Osteocyte (in vitro differentiated cells): ENCODE measurements at regions not wholly inside any gene's neighbourhood (a gene's known extent, or its start where the extent isn't known, plus 50 kb on each side); places are given as distances from the start of the nearest gene placed in this dataset.

Source experiments
- DNase-seq: peaks from one replicate; pipeline ENCODE4 v3.0.0; 2021; ENCODE audit warnings: mixed read lengths; ENCODE audit not compliant: unreplicated experiment; ENCODE audit errors: extremely low spot score
- H3K27ac Mint-ChIP-seq: one replicate; pipeline ENCODE4 v1.8.0; 2021; ENCODE audit warnings: mild to moderate bottlenecking, mixed read lengths; ENCODE audit not compliant: unreplicated experiment
- H3K27me3 Mint-ChIP-seq: one replicate; pipeline ENCODE4 v1.8.0; 2021; ENCODE audit warnings: mixed read lengths; ENCODE audit not compliant: unreplicated experiment
- H3K36me3 Mint-ChIP-seq: one replicate; pipeline ENCODE4 v1.8.0; 2021; ENCODE audit warnings: mixed read lengths; ENCODE audit not compliant: unreplicated experiment
- H3K4me1 Mint-ChIP-seq: one replicate; pipeline ENCODE4 v1.8.0; 2021; ENCODE audit warnings: mixed read lengths; ENCODE audit not compliant: unreplicated experiment
- H3K4me3 Mint-ChIP-seq: one replicate; pipeline ENCODE4 v1.8.0; 2021; ENCODE audit warnings: mild to moderate bottlenecking, moderate library complexity, mixed read lengths; ENCODE audit not compliant: unreplicated experiment
- H3K9me3 Mint-ChIP-seq: one replicate; pipeline ENCODE4 v1.8.0; 2021; ENCODE audit warnings: mixed read lengths; ENCODE audit not compliant: unreplicated experiment
- TF ChIP-seq, protein P1 (sequence below): fragments of 200-600 bp; sonication (generic); IDR thresholded peaks from 2 replicates; pipeline ENCODE4 v1.5.0; 2021; ENCODE audit warnings: antibody characterized with exemption, mild to moderate bottlenecking, moderate library complexity

DNA sequence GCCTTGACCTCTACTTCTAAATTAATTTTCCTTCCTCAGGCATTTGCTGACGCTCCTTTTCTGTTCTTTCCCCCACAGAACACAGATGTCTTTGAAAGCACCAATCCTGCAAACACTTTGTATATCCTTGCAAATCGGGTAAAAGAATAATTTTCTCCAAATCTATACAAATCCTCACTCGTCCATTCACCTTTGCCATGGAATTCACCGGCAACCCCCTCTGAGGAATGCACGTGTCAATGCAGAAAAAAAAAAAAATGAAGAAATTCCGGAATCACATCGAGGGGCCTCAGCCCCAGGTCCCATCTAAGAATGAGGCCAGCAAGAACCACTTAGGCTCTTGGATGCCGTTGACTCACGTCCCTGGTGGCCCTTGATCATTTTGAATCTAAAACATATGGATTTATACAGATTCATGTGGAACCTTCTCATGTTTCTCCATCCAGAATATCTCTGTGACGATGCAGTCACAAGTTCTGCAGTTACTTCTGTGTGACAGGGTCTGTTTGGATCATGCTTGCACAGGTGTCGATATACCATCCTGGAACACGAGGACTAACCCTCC is 136.9 kb downstream of the RBFOX3 start:
- no peaks in the 10 kb centered on the region for H3K36me3 Mint-ChIP-seq
- no peaks in the 10 kb centered on the region for H3K9me3 Mint-ChIP-seq
- H3K4me3 Mint-ChIP-seq = no peak overlapping the region
- TF ChIP-seq, protein P1, sequence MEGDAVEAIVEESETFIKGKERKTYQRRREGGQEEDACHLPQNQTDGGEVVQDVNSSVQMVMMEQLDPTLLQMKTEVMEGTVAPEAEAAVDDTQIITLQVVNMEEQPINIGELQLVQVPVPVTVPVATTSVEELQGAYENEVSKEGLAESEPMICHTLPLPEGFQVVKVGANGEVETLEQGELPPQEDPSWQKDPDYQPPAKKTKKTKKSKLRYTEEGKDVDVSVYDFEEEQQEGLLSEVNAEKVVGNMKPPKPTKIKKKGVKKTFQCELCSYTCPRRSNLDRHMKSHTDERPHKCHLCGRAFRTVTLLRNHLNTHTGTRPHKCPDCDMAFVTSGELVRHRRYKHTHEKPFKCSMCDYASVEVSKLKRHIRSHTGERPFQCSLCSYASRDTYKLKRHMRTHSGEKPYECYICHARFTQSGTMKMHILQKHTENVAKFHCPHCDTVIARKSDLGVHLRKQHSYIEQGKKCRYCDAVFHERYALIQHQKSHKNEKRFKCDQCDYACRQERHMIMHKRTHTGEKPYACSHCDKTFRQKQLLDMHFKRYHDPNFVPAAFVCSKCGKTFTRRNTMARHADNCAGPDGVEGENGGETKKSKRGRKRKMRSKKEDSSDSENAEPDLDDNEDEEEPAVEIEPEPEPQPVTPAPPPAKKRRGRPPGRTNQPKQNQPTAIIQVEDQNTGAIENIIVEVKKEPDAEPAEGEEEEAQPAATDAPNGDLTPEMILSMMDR = no peak
- no peak overlapping the region for H3K27ac Mint-ChIP-seq
- peaks cover 42% of the 10 kb centered on the region for H3K27me3 Mint-ChIP-seq
- peaks cover 2% of the 10 kb centered on the region for H3K4me1 Mint-ChIP-seq
- no peak for DNase-seq

DNA sequence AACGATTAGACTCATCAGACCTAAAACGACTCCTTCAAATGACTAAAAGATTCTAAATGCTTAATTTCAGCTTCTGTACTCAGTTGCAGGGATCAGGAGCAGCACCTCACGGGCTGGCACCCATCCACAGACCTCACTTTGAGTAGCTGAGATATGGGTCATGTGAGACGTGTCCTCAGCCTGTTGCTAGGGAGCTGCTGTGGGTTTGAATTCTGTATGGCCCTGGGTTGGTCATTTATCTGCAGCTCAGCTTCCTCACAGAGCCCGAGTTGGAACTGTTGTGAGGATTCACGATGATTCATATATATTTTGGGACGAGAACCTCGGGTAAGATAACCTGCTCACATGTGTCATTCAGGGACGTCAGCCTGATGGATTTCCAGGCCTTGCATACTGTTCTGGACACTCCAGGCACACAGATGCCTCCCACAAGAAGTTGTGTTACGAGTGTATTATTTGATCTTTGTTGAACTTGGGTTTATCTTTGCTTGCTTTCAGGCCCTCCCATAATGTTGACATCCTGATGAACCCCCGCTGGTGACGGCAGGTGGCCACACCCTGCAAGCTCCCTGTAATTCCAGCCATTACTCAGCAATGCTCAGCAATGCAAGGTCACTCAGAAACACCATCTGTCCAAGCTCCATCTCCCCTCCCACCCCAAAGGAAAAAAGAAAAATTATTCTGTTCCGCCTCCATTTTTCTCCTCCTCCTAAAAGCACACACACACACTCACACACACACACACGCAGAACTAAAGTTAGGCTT is 137.6 kb downstream of the RBFOX3 start:
- Mint-ChIP-seq H3K36me3 (no peaks in the 10 kb centered on the region), H3K4me3 (no peak overlapping the region), H3K9me3 (no peaks in the 10 kb centered on the region), H3K4me1 (peaks cover 2% of the 10 kb centered on the region), H3K27ac (no peak overlapping the region), H3K27me3 (peaks cover 39% of the 10 kb centered on the region)
- TF ChIP-seq, protein P1 = no peak
- DNase-seq = no peak

DNA sequence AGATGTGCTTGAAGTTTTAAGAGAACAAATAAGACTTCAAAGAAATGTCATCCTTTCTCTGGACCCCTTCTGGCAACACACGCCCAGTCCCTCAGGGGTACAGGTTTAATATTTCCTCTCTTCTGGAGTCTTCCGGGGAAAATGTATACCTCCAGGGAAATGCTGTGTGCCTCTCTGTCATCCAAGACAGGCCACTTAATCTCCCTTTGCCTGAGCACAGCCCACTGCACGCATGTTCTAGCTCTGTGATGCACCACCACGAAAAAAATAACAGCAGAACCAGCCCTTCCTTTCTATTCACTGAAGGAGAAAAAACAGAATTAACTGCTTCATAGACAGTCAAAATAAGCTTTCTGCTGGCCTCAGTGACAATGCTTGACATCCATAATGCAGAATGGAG is 140.1 kb downstream of the RBFOX3 start:
- Mint-ChIP-seq H3K4me1 (peaks cover 5% of the 10 kb centered on the region), H3K4me3 (no peak overlapping the region), H3K27me3 (peaks cover 28% of the 10 kb centered on the region), H3K27ac (no peak overlapping the region), H3K9me3 (no peaks in the 10 kb centered on the region), H3K36me3 (no peaks in the 10 kb centered on the region)
- TF ChIP-seq, protein P1 = no peak
- DNase-seq = no peak

DNA sequence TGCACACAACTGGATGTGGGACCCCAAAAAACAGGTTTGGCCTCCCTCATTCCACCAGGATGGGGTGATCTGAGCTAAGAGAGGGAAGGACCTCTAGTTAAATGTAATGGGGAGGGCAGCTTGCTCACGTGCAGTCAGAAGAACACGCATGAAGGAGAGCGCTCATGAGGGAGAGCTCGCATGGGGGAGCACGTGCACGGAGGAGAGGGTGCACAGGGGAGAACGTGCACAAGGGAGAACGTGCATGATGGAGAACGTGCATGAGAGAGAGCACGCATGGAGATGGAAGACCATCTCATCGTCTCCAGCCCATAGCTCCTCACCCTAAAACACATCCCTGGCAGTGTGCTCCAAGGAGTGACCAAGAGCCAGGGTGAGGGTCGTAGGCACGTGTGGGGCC is 141.2 kb downstream of the RBFOX3 start:
- no peak overlapping the region for H3K4me3 Mint-ChIP-seq
- H3K27me3 Mint-ChIP-seq = peaks cover 19% of the 10 kb centered on the region
- H3K27ac Mint-ChIP-seq = no peak overlapping the region
- H3K9me3 Mint-ChIP-seq = no peaks in the 10 kb centered on the region
- no peaks in the 10 kb centered on the region for H3K36me3 Mint-ChIP-seq
- peaks cover 14% of the 10 kb centered on the region for H3K4me1 Mint-ChIP-seq
- TF ChIP-seq, protein P1 = no peak
- no peak for DNase-seq

DNA sequence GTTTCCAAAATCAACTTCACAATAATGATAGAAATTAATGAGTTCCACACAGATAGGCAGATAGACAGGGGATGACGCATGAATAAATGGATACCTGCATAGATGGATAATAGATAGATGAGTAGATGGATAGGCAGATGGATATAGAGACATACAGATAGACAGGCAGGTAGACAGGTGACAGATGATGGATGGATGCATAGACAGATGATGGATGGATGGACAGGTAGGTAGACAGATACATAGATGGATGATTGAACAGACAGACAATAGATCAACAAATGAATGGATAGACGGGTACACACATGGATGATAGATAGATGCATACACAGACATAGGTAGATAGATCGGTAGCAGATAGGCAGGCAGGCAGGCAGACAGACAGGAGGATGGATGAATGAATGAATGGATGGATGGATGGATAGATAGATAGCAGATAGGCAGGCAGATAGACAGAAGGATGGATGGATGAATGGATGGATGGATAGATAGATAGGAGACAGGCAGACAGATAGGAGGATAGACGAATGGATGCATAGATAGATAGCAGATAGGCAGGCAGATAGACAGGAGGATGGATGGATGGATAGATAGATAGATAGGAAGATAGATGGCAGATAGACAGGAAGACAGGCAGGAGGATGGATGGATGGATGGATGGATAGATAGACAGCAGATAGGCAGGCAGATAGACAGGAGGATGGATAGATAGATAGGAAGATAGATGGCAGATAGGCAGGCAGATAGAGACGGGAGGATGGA is 142.5 kb downstream of the RBFOX3 start:
- H3K27ac Mint-ChIP-seq = no peak overlapping the region
- peaks cover 18% of the 10 kb centered on the region for H3K27me3 Mint-ChIP-seq
- no peaks in the 10 kb centered on the region for H3K36me3 Mint-ChIP-seq
- no peaks in the 10 kb centered on the region for H3K9me3 Mint-ChIP-seq
- no peak for DNase-seq
- TF ChIP-seq, protein P1 = no peak
- H3K4me3 Mint-ChIP-seq = no peak overlapping the region
- H3K4me1 Mint-ChIP-seq = peaks cover 16% of the 10 kb centered on the region
